RKO (cell line): ENCODE measurements at regions not wholly inside any gene's neighbourhood (a gene's known extent, or its start where the extent isn't known, plus 50 kb on each side); places are given as distances from the start of the nearest gene placed in this dataset.

Experiments used
- DNase-seq: peaks from one replicate; pipeline ENCODE4 v3.0.0-alpha.2; 2016; ENCODE audit warnings: low spot score

DNA sequence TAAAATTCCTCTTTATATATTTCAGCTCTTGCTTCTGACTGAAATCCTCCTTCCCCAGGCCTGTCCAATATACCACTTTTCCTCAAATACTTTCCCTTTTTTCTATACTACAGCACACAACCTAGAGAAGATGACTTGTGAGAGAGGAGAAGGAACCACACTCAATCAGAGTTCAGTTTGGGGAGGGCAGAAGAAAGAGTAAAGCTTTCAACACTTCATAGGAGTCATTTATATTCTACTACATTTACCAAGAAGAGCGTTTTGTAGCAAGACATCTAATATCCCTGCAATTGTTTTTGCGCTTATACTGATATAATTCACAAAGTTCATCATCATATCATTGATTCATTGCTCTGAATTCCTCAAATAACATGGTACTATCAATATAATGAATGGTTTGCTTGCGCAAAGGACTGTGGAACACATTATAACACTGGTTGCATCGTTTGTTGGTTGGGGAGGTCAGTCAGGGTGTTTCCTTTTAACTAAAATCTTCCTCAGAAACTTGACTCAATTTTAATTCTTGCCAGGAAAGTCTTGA is 792.5 kb upstream of the CELF2 start:
- DNase-seq: no peak

DNA sequence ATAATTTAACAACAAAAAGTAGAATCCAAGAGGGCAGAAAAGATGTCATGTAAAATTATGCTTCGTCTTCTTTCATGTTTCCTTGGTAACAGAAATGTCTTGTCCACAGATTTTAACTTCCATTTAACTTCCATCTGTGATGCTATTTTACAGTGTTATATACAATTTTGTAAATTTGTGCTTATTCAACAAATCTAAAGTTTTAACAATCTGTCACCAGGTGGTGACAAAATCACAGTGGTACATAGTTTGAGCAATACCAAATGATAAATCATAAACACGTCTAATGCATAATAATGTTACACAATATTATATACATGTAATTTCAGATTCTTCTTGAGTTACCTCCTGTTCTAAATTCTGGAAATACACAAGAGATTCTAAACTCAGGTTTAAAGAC is 784.4 kb upstream of the CELF2 start:
- no peak for DNase-seq

DNA sequence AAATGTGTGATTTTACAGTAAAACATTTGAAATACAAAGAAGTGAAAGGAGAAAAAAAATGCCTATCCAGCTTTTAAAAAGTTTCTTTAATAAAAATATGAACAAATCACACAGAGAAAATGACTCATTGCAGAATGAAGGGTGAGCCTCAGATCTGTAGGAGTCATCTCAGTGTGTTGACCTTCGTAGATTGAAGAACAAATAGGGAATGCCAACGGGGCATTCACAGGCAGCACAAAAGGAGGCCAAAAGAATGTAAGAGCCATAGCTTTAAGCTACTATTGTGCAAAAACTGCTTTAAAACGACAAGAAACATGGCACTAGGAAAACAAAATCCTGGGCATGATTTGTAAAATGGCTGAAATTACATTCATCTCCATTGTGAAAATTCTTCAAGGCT is 782.7 kb upstream of the CELF2 start:
- no peak for DNase-seq

DNA sequence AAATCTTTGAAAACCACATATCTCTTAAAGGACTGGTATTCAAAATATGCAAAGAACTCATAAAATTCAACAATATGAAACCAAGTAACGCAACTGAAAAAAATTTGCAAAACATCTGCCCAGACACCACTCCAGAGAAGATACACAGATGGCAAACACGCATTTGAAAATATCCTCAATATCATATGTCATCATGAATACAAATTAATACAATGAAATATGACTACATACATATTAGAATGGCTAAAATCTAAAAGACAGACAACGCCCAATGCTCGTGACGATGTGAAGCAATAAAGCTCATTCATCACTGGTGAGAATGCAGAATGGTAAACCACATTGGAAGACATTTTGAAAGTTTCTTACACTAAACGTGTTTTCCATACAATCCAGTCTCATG is 770.1 kb upstream of the CELF2 start:
- DNase-seq: no peak

DNA sequence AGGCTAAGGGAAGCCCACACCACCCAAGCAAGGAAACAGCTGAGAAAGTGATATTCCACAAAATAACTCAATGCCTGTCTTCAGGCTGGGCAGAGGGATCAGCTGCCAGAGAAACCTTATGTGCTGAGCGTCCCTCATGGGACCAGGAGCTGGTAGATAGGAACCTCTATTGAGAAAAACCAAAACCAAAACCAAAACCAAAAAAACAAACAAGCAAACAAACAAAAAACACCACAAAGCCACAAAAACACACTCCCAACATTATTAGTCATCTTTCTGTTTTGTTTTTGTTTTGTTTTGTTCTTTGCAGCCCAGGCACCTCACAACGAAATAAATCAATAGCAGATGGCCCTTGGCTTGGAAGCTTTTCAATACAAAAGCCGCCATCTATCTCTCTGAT is 760.8 kb upstream of the CELF2 start:
- DNase-seq: no peak

DNA sequence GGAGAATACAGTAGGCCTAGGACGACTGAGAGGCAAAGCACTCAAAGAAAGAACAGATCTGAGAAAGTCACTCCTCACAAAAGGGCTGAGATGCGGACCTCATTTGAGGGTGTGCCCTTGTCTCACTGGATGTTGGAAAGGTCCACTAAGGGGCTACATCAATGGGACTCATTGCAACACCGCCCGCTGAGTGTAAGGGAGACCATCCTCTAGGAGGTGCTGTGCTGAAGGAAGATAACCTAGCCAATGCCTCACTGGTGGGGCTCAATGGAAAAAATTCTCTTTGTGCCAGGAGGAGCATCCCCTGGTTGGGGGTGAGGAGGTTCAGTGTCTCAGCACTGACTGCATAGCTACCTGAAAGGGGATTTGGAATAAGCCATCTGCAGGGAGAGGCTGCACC is 758.7 kb upstream of the CELF2 start:
- DNase-seq: no peak

DNA sequence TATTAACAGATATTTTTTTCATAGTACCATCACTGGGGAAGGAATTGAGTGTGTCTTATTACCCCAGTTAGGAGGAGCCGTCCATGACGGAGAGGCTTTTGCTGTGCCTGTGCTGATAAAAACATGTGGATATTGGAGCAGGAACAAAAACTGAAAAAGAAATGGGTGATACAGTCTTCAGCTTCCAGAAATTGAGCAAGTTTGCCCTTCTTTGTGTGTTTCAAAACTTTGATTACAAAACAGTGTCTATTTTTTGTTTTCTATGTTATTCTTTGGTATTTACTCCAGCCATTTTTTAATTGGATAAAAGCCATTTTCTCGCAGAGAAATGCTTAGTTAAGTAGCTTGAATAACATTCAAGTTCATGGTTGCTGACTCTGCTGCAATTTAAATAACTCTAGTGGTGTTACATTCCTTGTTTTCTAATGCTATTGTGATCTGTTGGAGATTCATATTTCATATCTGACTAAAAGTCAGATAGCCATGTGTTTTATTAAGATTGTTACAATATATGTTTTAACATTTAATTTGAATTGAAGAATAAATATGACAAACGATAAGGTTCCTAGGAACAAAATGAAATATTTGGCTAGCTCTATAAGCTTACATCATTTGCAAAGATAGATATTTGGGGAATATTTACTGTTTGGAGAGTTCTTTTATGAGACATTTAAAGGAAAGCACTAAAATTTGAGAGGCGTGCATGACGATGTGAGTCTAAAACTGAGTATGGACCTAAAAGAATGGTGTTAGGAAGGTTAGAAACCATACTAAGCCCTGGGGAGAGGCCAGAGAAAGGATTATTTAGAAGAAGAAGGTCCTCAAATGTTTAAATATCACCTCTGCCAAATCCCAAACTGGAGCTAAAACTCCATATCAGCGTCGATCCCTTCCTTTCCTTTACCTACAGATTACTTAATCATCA is 747.3 kb upstream of the CELF2 start:
- DNase-seq: no peak

DNA sequence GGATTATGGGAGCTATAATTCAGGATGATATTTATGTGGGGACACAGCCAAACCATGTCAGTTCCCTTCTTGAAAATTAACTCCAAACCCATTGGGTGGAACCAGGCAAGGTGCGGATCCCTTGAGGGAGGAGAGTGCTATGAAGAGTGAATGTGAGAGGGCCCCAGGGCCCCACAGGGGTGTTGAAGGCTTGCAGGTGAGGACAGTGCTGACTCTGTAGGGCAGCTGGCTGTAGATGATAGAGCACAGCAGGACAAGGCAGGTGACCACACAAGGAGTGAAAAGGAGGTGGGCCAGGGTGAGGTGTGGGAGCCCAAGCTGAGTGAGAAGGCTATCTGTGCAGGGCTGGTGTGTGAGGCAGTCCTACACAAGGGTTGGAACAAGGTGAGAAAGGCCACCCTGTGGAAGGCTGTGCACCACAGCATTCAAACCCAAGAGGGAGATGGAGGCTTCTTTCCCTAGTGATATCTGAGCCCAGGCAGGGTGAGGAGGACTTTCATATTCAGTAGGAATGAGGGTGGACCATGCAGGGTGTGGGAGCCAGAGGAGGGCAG is 746.0 kb upstream of the CELF2 start:
- no peak for DNase-seq

DNA sequence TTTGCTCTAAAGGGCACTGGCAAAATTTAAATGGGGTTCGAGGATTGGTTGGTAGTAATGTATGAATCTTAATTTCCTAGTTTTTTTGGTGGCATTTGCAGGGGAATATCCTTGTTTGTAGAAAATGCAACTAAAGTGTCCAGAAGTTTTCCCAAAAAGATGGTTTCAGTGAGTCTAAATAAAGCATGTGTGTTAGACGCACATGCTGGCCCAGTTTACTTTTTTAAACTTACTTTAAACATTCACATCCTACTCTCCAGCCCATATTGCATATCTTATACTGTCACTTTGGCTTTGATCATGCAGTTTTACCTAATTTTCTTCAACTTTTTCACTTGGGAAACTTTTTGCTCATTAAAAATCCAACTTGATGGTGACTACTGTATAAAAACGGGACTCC is 744.0 kb upstream of the CELF2 start:
- DNase-seq: no peak

DNA sequence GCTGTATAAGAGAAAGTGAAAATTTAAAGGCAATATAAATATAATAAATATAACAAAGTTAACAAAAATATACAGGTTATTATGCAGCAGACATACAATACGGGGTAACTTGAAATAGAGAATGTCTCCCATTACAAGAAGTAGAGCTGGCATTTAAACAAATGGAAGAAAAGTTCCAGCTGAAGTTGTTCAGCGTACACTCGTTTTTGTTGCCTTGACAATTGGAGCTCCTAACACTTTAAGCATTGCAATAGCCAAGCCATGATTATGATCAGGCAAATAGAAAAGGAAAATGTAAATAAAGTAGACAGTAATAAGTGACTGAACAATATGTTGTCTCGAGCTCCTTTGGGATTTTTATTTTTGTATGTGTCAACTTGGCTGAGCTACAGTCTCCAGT is 737.8 kb upstream of the CELF2 start:
- no peak for DNase-seq

DNA sequence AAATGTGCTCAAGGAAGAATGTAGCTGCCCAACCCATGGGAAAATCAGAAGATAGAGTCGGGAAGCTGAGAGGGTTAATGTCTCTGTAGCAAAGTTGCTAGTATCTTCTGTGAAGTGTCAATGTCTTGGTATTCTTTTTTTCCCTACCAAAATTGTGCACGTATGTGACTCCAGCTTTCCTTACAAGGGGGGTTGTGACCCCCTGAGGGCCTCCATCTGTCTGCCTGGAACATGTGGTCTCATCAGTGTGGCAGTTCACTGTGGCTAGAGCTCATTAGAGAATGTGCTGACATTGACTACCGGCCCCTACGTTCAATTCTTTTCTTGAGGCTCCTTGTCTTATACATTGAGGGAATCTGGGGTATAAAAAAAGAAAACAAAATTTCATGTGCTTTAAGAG is 725.2 kb upstream of the CELF2 start:
- no peak for DNase-seq

DNA sequence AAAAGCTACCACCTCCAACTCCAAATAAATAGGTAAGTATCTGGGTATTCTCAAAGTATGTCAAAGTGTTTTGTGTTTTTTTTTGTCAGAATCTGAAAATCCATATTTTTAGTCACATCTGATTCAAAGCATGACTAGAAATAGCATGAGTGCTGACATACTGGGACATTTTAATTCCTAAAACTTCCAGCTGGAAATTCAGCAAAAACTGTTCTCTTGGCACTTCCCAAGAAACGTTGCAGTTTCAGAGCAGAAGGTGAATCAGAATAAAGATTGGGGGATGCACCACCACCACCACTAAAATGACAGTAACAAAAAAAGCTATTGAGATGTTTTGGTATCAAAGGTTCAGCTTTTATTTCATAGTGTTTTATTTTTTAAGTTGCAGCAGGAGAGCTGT is 724.6 kb upstream of the CELF2 start:
- DNase-seq: no peak

DNA sequence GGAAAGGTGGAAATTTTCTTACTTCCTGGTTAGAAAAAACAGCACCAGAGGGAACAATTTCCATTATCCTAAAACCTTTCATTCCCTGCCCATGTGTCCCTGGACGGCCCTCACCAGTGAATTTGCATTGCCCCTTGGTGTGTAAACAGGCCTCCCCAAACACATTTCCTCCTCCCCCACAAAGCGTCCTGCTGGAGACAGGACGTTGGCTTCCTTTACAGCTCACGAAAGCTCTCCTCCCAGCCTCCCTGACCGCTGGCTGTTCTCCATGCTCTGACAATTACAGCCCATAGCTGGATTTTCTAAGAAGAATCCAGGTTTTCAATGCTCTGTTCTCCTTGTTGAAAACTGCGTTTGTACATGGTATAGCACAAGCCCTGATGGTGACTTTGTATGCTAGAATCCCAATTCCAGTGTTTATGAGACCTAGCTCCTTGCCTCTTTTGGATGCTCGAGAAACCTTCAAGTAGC is 724.2 kb upstream of the CELF2 start:
- DNase-seq: no peak

DNA sequence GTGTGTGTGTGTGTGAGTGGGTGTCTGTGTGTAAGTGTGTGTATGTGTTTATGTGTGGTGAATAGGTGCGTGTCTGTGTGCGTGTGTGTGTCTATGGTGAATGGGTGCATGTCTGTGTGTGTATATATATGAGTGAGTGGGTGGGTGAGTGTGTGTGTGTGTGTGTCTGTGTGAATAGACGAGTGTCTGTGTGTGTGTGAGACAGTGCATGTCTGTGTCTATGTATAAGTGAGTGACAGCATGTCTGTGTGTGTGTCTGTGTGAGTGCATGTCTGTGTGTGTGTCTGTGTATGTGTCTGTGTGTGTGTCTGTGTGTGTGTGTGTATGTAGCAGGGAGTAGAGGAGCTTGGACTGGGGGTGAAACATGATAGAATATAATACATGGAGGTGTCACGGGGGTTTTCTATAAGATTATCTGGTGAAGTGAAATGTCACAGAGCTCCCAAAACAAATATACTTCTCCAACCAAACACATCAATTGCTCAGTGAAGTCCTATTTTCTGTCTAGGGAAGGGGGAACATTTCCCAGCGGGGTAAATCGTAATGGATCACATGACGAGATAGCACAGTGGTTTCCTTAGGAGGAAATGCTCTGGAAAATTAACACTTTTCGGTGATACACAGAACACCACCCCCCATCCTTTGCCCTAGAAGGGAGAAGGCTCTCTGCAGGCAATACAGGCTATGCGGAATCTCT is 723.3 kb upstream of the CELF2 start:
- DNase-seq: no peak

DNA sequence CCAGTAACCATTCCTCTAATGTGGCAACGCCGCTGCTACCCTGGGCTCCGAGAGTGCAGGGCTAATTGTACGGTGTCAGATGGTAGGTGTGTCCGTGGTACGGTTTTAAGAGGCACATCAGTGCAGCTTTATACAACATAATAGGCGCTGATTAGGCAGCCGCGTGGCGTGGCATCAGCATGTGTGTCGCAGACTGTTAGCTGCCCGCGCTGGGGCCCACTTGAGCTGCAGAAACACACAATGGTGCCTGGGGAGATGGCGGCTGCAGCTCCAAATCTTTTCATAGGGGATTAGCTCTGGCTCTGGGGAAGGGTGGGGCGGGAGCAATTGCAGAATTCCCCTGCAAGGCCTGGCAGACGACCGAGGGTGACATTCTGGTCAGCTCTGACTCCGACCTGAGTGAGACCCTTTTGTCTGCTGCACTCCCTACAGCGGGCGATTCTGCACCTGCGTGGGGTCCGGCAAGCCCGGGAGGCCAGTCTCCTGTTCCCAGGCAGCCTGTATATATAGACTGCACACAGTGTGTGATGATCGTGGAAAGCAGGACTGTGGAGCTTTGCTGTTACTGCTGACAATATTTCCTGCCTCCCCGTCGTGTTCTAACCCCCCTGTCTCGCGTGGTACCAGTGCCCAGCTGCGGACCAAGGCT is 722.7 kb upstream of the CELF2 start:
- no peak for DNase-seq

DNA sequence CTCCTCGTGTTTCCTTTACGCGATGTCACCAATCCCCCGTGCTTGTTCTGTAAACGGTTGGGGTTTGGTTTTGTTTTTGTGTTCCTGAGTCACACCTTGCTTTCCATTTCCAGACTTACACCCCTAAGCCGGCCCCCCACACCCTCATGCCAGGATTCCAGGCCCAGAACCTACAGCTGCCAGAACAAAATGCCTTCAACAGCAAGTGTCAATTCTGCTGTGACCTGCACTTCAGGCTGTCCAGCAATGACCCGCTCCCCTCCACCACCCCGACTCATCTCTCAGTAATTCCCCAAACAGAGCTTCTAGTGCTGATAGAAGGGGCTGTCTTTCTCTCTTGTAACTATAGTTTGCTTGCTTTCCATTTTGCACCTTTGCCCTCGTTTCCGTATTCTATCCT is 722.1 kb upstream of the CELF2 start:
- DNase-seq: no peak

DNA sequence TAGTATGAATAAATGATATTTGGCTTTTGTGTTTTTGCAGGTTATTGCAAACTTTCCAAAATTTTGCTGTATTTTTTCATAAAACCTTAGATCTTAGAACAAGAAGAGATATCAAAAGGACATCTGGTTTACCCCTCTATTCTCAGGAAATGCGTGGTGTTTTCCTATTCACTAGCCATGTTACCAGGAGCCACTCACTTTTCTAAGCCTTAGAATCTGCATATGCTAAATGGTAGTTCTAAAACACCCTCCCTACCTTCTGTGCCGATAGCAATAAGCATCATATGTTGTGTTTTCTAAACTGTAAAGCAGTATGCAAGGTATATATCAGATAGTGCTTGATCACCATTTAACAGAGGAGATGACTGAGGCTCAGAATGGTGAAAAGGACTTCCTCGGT is 715.0 kb upstream of the CELF2 start:
- no peak for DNase-seq

DNA sequence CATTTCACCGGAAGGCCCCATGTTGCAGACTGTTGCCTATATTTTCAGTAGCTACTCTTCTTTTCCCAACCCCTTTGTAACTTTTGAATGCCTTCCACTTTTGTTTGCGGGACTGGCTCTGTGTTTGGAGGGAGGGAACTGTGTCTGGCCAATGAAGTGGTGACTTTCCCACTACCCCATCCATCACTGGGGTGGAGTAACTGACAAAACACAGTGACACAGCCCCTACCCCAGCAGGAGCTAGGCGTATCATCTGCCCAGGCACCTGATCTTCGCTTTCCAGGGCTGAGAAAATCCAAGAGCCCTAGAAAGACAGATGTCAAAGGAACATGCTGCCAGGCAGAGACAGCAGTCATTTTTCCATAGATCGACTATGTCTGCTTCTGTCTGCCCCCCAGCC is 710.6 kb upstream of the CELF2 start:
- no peak for DNase-seq

DNA sequence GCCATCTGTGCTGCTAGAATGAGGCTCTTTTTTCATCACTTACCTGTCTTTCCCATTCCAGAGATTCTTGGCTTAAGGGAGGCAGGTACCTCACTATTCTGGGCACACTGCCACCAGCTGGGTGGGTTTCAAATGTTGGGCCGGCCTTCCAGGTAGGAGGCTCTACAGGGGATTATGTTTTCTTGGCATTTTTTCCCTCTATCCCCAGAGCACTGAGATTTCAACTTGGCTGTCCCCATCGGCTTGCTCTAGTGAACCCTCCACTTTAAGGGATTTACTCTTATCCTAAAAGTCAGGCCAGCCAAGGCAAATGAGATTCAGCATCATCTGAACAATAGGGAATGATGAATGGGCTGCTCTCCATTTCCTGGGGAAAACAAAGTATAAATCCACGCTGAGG is 710.1 kb upstream of the CELF2 start:
- DNase-seq: no peak

DNA sequence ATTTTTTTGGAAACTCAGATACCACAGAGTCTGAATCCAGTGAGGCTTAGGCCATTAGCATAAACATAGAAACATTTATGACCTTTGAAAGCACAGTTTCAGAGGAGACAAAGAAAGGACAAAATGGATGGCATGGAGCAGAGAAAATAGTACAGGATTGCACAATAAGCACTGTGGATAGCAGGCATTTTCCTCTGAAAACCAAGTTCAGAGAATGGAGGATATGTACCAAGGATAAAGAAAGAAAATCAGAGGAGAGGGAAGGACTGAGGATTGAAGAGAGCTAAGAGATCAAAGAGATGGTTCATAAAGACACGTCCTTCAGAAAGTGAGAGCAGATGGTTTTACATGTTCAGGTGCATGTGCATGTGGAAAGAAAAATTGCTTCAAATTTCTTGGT is 707.2 kb upstream of the CELF2 start:
- no peak for DNase-seq

DNA sequence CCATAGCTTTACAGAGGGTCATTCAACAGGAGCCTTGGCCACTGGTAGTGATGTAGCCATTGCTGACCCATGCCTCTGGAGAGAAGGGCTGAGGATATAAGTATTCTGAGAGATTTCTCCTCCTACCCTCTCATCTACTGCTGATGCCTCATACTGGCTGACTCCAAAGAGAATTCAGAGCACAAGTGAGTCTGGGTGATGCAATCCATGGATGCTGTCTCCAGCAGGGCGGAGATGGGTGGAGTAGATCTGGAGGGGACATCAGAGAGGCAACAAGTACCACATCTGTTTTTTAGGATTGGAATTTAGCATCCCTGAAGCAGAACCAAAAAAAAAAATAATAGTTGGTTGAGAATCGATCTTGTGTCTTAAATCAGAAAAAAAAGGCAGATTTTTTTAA is 705.7 kb upstream of the CELF2 start:
- DNase-seq: no peak

DNA sequence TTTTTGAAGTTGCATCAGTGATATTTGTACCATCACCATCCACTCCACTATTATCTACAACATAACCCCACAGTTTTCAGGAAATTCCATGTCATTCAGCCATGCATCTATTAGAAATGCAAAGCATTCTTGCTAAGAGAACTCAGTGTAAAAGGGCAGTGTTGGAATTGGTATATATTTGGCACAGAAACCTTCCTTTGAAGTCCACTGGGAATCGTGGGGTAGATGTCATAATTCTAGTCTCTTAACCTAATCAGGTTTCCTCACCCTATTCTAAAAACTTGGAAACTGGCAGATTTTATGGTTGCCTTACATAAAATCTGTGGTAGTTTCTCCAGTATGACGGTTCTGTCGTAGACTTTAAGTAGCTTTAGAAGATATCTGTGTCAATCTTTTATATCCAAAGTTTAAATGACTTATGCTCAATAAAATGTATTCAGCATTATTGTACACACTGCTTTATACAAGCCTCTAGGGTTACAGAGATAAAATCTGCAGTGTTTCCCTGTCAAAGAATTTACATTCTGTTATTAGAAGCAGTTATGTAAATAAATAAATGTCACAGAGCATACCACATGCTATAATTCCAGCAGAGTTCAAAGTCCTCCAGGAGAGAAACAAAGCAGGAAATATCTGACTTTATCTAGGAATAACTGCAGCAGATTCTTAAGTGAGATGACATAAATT is 704.4 kb upstream of the CELF2 start:
- DNase-seq: no peak
